CD14-positive monocyte (primary cell): ENCODE measurements at regions not wholly inside any gene's neighbourhood (a gene's known extent, or its start where the extent isn't known, plus 50 kb on each side); places are given as distances from the start of the nearest gene placed in this dataset.

ENCODE experiments used
- DNase-seq, 3 donors: peaks; one replicate each; pipeline ENCODE4 v3.0.0-alpha.2; 2011 to 2022
- H2AFZ ChIP-seq: 2 replicates; pipeline ENCODE4 v1.6.0; 2012; ENCODE audit warnings: mild to moderate bottlenecking, low read depth, low read length, inconsistent platforms; ENCODE audit not compliant: insufficient read depth, poor library complexity, severe bottlenecking
- H3K27ac ChIP-seq, 2 donors: 1 replicate in 1 of 2; 2 replicates in 1 of 2; pipeline ENCODE4 v1.5.1; 2012 to 2013; ENCODE audit warnings: low read length in 2 of 2, control low read depth in 1 of 2, inconsistent platforms in 1 of 2, low read depth in 1 of 2, mild to moderate bottlenecking in 1 of 2
- H3K27me3 ChIP-seq, 2 donors: one replicate each; pipeline versions ENCODE4 v1.6.0 to v1.6.1; 2011 to 2013; ENCODE audit warnings: low read length in 2 of 2; ENCODE audit not compliant: control insufficient read depth in 2 of 2, insufficient read depth in 2 of 2
- H3K36me3 ChIP-seq, 2 donors: replicated peaks in 1 of 2; 1 replicate in 1 of 2; 2 replicates in 1 of 2; pipeline versions ENCODE4 v1.5.1 to v1.6.1; 2012 to 2013; ENCODE audit warnings: low read length in 2 of 2, control low read depth in 1 of 2, inconsistent platforms in 1 of 2, mild to moderate bottlenecking in 1 of 2; ENCODE audit not compliant: insufficient read depth in 2 of 2, control insufficient read depth in 1 of 2
- H3K4me1 ChIP-seq, 2 donors: 1 replicate in 1 of 2; 2 replicates in 1 of 2; pipeline versions ENCODE4 v1.5.1 to v1.6.1; 2012 to 2013; ENCODE audit warnings: low read length in 2 of 2, control low read depth in 1 of 2, inconsistent platforms in 1 of 2, mild to moderate bottlenecking in 1 of 2, moderate library complexity in 1 of 2; ENCODE audit not compliant: insufficient read depth in 2 of 2, control insufficient read depth in 1 of 2
- H3K4me2 ChIP-seq: replicated peaks from 2 replicates; pipeline ENCODE3; 2012; ENCODE audit warnings: low read length, moderate library complexity, mild to moderate bottlenecking; ENCODE audit not compliant: poor library complexity, severe bottlenecking; ENCODE audit errors: extremely low read depth
- H3K4me3 ChIP-seq, 3 experiments: fragments of 200-600 bp in 1 of 3; sonication (generic) in 1 of 3; replicated peaks in 1 of 3; 1 replicate in 2 of 3; 2 replicates in 1 of 3; pipeline ENCODE4 v1.5.1; 2011 to 2013; ENCODE audit warnings: low read length in 3 of 3, mild to moderate bottlenecking in 3 of 3, control low read depth in 2 of 3, low read depth in 2 of 3, inconsistent platforms in 1 of 3, moderate library complexity in 1 of 3
- H3K79me2 ChIP-seq: 2 replicates; pipeline ENCODE4 v1.6.0; 2012; ENCODE audit warnings: mild to moderate bottlenecking, control low read depth, inconsistent platforms, low read length, moderate library complexity; ENCODE audit not compliant: insufficient read depth
- H3K9ac ChIP-seq: 2 replicates; pipeline ENCODE4 v1.6.0; 2017; ENCODE audit warnings: low read length, mild to moderate bottlenecking; ENCODE audit not compliant: insufficient read depth, poor library complexity, severe bottlenecking
- H3K9me3 ChIP-seq, 2 donors: replicated peaks in 1 of 2; 1 replicate in 1 of 2; 2 replicates in 1 of 2; pipeline versions ENCODE4 v1.5.1 to v1.6.1; 2012 to 2013; ENCODE audit warnings: low read length in 2 of 2, control low read depth in 1 of 2; ENCODE audit not compliant: control insufficient read depth in 1 of 2, insufficient read depth in 1 of 2
- H4K20me1 ChIP-seq: 2 replicates; pipeline ENCODE4 v1.6.0; 2012; ENCODE audit warnings: mild to moderate bottlenecking, low read length, control low read depth, moderate library complexity; ENCODE audit not compliant: insufficient read depth
- H3K27ac Mint-ChIP-seq, 7 donors: one replicate each; pipeline ENCODE4 v1.8.0; 2020; ENCODE audit warnings: mild to moderate bottlenecking in 7 of 7, mixed read lengths in 7 of 7, moderate library complexity in 6 of 7, inconsistent platforms in 2 of 7
- H3K27me3 Mint-ChIP-seq, 3 donors: one replicate each; pipeline ENCODE4 v1.8.0; 2021 to 2022; ENCODE audit warnings: low read depth in 3 of 3, mild to moderate bottlenecking in 3 of 3, mixed read lengths in 3 of 3, moderate library complexity in 3 of 3, inconsistent platforms in 1 of 3
- H3K36me3 Mint-ChIP-seq, 2 donors: one replicate each; pipeline ENCODE4 v1.8.0; 2020; ENCODE audit warnings: mixed read lengths in 2 of 2, inconsistent platforms in 1 of 2, mild to moderate bottlenecking in 1 of 2
- H3K4me1 Mint-ChIP-seq: one replicate; pipeline ENCODE4 v1.8.0; 2020; ENCODE audit warnings: mild to moderate bottlenecking, mixed read lengths
- H3K4me3 Mint-ChIP-seq, 2 donors: one replicate each; pipeline ENCODE4 v1.8.0; 2020; ENCODE audit warnings: mild to moderate bottlenecking in 2 of 2, mixed read lengths in 2 of 2, moderate library complexity in 1 of 2
- H3K9me3 Mint-ChIP-seq, 7 donors: one replicate each; pipeline ENCODE4 v1.8.0; 2020 to 2022; ENCODE audit warnings: mixed read lengths in 7 of 7, mild to moderate bottlenecking in 6 of 7, moderate library complexity in 6 of 7, inconsistent platforms in 2 of 7
- CTCF ChIP-seq: fragments of 200-600 bp; IDR thresholded peaks from one replicate; pipeline ENCODE4 v1.8.0; 2022; ENCODE audit warnings: antibody characterized with exemption, mild to moderate bottlenecking
- WGBS: methylation state at CpG from one replicate; pipeline ENCODE4 v1.1.5; 2013; ENCODE audit warnings: missing lambda C conversion rate; ENCODE audit not compliant: insufficient coverage; 5-methylcytosine and 5-hydroxymethylcytosine counted together
- intact Hi-C, 2 donors: fragments of 100-400 bp; cut with micrococcal nuclease; formaldehyde crosslinking; loops; one replicate each; pipeline versions ENCODE4 v1.15.0 to v1.15.1; 2023

DNA sequence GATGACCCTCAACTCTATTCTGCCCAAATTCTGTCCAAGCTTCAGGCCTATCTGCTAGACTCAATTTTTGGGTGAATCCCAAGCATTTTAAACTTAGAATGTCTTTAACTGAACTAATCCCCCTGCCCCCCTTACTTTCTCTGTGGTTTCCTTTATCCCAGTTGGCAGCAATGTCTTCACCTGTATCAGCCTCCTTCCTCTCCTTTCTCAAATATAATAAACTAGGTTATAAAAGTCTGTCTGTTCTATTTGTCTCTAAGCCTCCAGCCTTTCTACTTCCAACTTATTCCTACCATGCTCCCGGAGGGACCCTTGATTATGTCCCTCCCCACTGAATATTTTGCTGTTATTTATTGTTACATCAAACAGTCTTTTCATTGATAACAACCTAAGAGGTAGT lies 375.5 kb upstream of the TRIB2 start:
- no CpG with 5 or more reads among the region's 1 CpG for WGBS
- no peaks in the 10 kb centered on the region for H3K27me3 ChIP-seq
- Mint-ChIP-seq H3K4me1 (no peaks in the 10 kb centered on the region), H3K27ac (no peak overlapping the region), H3K4me3 (no peak overlapping the region), H3K27me3 (peaks cover 0 to 3% (median 1%) of the 10 kb centered on the region in 3 donors), H3K9me3 (peaks cover 0 to 4% (median 2%) of the 10 kb centered on the region in 7 donors), H3K36me3 (no peaks in the 10 kb centered on the region)
- no peak overlapping the region for H3K4me3 ChIP-seq
- H3K27ac ChIP-seq, result no peak overlapping the region
- H2AFZ ChIP-seq, result no peak overlapping the region
- no peaks in the 10 kb centered on the region for H4K20me1 ChIP-seq
- H3K4me2 ChIP-seq, result no peak overlapping the region
- no peak overlapping the region for H3K9ac ChIP-seq
- TF ChIP-seq CTCF, result no peak
- no peak for DNase-seq
- no peaks in the 10 kb centered on the region for H3K36me3 ChIP-seq
- intact Hi-C loops, result no loop called here
- H3K9me3 ChIP-seq, result no peaks in the 10 kb centered on the region
- H3K4me1 ChIP-seq, result no peaks in the 10 kb centered on the region
- H3K79me2 ChIP-seq, result no peaks in the 10 kb centered on the region

DNA sequence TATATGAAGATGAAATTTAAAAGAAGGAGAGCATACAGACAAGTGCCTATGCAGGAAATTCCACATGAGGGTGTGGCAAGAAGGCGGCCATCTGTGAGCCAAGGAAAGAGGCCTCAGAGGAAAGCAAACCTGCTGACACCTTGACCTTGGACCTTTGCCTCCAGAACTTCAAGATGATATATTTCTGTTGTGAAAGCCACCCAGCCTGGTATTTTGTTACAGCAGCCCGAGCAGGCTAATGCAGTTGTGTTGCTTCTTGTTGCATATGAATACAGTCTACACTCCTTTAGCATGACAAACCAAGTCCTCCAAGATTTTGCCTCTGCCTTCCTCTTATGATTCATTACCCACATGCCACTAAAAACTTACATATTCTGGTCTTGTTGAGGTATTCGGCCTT lies 374.8 kb upstream of the TRIB2 start:
- peaks cover 0 to 4% (median 2%) of the 10 kb centered on the region in 7 donors for H3K9me3 Mint-ChIP-seq
- H3K4me1 ChIP-seq, result no peaks in the 10 kb centered on the region
- no peak overlapping the region for H3K27ac Mint-ChIP-seq
- H3K36me3 ChIP-seq, result no peaks in the 10 kb centered on the region
- peaks cover 0 to 3% (median 1%) of the 10 kb centered on the region in 3 donors for H3K27me3 Mint-ChIP-seq
- no peaks in the 10 kb centered on the region for H3K36me3 Mint-ChIP-seq
- no peak overlapping the region for H3K4me3 Mint-ChIP-seq
- TF ChIP-seq CTCF, result no peak
- intact Hi-C loops, result no loop called here
- no peaks in the 10 kb centered on the region for H4K20me1 ChIP-seq
- no peaks in the 10 kb centered on the region for H3K4me1 Mint-ChIP-seq
- no peak overlapping the region for H3K27ac ChIP-seq
- H3K9ac ChIP-seq, result no peak overlapping the region
- H3K9me3 ChIP-seq, result no peaks in the 10 kb centered on the region
- H2AFZ ChIP-seq, result no peak overlapping the region
- WGBS, result 100% methylated on average over 1 of the region's 3 CpGs
- no peak overlapping the region for H3K4me3 ChIP-seq
- DNase-seq, result no peak
- H3K27me3 ChIP-seq, result no peaks in the 10 kb centered on the region
- no peaks in the 10 kb centered on the region for H3K79me2 ChIP-seq
- H3K4me2 ChIP-seq, result no peak overlapping the region
